AML-193 (cell line): ENCODE measurements at regions not wholly inside any gene's neighbourhood (a gene's known extent, or its start where the extent isn't known, plus 50 kb on each side); places are given as distances from the start of the nearest gene placed in this dataset.
"Not testable (repeated sequence)": the region's sequence is repeated elsewhere in the genome, so short reads cannot be mapped to it uniquely, and the experiment has no call there.

ENCODE experiments used
- DNase-seq, 2 experiments: peaks; one replicate each; lab custom pipeline; 2025; lab: John Stamatoyannopoulos, UW

DNA sequence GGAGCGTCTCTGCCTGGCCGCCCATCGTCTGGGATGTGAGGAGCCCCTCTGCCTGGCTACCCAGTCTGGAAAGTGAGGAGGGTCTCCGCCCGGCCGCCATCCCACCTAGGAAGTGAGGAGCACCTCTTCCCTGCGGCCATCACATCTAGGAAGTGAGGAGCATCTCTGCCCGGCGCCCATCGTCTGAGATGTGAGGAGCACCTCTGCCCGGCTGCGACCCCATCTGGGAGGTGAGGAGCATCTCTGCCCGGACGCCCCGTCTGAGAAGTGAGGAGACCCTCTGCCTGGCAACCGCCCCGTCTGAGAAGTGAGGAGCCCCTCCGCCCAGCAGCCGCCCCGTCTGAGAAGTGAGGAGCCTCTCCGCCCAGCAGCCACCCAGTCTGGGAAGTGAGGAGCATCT is 84.5 kb downstream of the IDS start:
- DNase-seq: not testable (repeated sequence)

DNA sequence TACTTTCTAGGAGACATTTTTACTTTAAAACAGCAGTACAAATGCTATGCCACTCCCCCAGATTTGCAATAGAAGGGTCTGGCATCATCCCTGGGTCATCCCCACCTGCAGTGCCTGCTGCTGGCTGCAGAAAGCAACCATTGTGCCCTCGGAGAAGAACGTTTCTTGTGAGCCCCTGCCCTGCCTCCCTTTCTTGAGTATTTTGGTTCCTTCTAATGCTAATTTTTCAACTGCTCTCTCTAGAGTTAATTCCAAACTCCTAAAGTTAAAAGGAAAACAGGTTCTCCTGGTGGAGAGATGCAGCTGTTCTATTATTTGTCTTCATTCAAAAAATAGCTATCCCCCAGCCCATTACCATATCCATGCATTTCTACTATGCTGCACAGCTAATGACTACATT is 107.1 kb downstream of the IDS start:
- DNase-seq: no peak

DNA sequence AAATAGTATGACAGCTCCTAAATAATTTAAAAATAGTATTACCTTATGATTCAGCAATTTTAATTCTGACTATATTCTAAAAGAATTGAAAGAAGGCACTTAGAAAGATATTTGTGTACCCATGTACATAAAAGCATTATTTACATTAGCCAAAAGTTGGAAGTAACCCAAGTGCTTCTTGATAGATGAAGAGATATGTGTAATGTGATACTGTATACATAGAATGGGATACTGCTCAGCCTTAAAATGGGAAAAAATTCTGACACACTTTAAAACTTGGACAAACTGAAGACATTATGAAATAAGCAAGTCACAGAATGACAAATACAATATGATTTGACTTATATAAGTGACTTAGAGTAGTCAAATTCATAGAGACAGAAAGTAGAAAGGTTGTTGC is 112.2 kb downstream of the IDS start:
- DNase-seq: no peak

DNA sequence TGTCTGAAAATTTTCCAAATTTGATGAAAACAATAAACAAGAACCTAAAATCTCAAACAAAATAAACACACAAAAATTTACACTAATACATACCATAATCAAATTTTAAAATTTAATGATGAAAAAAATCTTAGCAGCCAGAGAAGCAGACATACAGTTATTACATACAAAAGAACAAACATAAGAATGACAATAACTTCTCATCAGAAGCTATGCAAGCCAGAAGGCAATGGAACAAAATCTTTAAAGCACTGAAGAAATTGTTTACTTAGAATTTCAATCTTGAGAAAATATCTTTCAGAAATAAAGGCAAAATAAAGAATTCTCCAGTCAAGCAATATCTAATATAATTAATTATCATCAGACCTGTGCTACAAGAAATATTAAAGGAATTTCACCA is 121.3 kb downstream of the IDS start:
- no peak for DNase-seq

DNA sequence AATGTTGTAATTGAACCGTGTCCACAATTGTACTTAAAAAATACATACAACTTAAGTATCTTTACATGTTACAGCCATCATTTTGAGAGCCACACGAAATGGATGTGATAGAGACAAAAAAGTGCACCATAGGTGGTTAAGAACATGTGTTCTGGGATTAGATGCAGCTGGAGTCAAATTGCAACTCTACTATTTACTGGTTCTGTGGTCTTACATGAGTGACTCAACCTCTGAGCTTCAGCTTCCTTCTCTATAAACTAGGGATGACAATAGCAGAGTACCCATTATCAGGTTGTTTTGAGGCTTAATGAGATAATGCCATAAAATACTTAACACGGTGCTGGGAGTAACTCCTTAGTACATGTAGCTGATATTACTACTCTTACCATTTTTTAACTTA is 130.4 kb downstream of the IDS start:
- no peak for DNase-seq

DNA sequence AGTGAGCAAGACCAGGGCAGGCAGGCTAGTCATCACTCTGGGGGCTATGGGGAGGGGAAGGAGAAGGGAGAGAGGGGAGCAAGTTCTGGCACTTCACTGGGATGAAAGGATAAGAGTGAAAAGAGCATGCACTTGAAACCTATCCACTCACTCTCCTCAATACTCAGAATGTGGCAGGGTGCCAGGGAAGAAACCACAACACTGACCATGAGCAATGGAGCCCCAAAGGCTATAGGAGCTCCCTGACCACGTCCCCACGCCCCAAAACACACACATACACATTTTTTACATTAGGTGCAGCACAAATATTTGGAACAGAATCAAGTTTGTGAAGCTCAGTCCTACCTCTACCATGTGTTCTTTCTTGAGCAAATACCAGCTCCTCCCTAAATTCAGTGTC is 132.2 kb downstream of the IDS start:
- DNase-seq: no peak

DNA sequence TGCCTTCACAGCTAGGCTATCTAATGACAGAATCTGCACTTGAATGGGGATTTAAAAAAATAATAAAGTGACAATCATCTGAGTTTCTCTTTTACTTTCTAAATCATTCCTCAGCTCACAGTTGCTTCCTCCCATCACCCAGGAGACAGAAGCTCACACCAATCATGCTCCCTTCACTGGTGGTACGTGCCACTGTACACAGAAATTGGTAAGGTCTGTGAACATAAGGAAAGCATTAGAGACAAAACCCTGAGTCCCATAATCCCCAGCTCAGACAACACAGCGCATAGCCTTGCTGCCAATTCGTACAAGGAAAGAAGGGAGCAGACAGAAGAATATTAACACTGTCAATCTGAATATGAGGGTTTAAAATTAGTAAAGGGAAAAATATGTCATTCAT is 133.1 kb downstream of the IDS start:
- no peak for DNase-seq

DNA sequence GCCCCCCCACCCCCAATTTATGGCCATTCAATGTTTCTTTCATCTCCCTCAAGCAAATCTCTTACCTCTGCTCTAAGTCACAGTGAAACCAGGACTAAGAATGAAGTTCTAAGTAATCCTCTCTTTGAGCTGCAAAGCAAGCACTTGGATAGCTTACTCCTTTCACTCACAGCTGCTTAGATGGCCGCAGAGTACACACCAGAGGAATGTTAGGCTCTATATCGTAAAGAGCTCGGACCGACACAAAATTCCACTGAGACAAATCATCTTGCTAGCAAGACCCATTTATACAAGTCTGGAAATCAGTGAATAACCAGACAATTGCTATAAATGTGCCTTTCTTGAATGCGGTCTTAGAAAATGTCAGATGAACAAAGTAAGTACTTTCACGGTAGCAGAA is 135.0 kb downstream of the IDS start:
- no peak for DNase-seq

DNA sequence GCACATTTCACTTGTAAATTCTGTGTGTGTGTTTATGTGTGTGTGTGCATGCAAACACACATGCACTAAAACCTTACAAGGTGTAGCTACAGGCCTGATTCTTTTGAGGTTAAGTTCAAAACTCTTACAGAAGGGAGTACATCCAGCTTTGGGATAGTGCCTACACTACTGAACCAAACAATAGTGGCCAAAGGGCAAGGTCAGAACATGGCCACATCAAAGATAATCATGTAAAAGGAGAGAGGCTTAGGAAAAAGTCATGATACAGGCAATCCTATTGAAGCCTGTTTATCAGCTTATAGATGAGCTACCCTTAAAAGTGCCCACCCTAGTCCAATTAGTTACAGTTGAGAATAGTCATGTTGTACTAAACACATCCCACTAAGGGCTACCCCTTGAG is 139.6 kb downstream of the IDS start:
- DNase-seq: no peak

DNA sequence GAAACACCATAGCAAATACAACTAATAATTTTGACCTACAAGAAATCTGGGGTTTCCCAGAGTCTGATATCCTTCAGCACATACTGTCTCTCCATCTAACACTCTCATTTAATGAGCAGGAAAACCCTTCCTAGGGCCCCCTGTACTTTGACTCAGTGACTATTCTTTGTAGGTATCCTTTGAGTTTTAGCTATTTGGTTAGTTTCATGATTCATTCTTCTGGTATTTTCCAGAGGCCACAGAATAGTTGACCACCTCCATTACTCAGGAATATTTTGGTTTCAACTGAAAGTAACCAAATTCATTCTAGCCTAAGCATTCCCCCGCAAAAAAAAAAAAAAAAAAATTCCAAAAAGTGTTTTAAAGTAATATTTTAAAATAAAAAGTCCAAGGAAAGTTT is 140.0 kb downstream of the IDS start:
- no peak for DNase-seq

DNA sequence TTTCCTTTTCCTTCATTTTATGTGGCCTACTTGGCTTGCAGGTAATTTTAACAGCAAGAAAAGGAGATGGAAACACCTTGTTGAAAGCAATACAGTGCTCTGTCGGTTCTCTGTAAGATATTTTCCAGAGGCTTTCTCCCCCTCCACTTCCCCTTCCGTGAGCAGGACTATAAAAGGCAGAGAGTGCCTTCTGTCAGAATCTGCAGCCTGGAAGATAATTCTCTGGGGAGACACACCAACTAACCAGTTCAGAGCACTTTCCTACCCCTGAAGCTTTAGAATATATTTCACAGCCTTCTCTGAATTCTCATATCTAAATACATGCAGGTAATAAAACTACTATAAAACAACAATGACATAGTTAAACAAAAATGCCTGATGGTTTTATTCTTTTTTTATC is 141.1 kb downstream of the IDS start:
- DNase-seq: no peak

DNA sequence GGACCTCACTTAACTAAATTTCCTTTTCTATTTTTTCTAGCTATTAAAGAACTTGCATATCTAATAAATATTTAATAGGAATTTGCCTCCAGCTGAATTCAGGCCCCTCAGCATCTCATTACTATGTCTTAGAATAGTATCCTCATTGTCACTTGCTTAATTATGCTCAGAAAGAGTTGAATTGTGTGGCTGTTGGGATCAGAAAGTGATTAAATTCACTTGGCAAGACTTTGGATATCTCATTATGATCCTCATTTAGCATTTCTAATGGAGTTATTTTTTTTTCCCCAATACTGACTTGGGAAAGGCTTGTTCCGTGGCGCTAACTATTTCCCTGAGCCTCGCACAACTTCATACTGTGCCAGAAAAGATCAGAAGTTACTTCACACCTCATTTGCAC is 158.8 kb downstream of the IDS start:
- DNase-seq: no peak

DNA sequence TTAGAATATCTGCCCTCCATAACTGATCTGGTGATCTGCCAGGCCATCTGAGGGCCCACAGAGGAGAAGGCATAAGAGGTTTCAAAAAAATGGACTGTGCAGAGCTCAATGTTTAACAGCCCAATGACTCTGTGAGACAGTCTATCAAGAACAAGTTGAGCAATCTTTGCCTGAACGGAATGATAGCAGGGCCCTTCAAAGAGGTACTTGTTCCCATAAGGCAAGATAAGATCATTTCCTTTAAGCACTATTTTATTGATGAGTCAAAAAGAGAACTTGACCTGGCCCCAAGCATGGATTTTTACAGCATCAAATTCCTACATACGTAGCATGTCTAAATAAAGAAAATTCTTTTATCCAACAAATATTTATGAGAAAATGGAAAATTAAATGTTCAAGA is 182.8 kb downstream of the IDS start:
- no peak for DNase-seq

DNA sequence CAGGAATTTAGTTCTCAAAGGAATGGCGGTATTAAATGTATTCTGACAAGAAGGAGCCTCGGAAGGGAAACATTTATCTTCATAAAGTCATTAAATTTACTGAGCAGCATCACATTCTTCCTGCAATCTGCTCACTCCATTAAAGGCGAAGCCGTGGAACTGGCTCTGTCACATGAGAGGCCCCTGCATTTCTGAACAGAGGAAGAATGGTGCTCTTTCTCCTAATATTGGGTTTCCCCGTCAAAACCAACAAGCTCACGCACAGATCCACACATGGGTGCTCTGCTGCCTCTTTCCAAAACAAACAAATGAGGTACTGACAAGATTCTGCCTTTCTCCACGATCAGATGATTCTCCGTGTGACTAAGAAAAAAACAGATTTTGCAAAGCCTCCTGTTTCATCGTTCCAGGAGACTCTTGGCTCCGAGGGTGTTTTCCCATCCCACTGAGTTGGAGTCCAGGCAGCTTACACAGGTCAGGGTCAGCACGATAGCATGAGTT is 191.2 kb downstream of the IDS start:
- no peak for DNase-seq

DNA sequence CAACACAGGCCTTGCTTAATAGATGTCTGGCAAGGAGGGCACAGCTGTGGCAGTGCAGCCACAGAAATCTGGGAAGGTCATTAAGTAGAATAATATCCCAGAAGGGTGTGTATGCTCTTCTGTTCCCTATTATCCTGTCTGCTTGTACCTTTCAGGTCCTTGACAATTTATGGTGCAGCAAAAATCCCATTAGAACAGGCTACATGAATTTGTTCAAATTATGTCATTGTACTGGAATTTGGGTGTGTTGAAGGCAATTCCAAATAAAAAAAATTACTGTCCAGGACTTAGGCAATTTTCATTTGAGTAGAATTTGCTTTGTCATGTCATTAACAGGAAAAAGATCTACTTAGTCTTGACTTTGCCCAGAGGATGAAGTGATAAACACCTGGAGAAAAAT is 192.1 kb downstream of the IDS start:
- DNase-seq: no peak

DNA sequence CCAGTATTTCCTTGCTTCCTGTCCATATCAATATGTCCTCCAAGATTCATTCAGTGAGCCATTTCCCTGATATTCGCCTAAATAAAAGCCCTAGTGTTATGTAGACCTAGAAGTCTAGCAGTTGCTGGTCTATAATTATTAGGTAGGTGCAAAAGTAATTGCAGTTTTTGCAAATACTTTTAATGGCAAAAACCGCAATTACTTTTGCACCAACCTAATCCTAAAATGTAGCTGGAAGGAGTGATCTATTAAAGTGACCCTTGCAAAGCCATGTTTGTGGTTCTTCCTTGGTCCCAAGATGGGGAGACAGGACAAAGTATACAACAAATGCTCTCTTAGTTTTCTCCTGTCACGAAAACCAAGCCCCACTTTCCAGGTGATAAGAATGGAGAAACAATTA is 193.0 kb downstream of the IDS start:
- DNase-seq: no peak

DNA sequence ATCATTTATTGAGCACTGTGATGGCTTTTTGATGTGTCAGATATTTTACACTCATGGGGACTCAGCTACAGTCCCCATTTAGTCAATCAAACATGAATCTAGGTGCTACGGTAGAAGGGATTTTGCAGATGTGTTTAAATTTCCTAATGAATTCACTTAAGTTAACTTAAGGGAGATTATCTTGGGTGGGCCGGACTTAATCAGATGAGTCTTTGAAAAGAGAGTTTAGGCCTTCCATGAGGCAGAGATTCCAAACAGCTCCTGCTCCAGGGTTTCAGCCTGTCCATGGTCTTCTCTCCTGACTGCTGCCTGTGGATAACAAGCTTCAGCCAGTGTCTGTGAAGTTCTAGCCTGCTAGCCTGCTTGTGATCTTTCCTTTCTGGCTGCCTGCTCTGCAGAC is 202.4 kb downstream of the IDS start:
- no peak for DNase-seq

DNA sequence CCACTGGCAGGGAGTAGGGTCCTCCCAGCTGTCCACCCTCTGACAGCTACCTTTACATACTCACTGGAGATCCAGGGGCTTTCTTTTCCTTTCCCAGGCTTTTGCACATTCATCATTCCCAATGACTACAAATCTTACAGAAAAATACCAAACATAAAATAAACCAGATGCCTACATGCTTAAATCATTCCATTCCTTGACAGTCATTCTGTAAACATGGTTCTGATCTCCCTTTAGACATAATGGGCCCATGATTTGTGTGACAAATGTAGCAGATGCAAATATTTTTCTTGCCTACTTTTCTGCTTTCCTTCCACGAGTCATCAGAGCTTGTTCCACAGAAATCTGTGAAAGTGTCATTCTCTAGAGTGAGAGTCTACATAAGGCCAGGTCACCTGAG is 207.0 kb downstream of the IDS start:
- no peak for DNase-seq

DNA sequence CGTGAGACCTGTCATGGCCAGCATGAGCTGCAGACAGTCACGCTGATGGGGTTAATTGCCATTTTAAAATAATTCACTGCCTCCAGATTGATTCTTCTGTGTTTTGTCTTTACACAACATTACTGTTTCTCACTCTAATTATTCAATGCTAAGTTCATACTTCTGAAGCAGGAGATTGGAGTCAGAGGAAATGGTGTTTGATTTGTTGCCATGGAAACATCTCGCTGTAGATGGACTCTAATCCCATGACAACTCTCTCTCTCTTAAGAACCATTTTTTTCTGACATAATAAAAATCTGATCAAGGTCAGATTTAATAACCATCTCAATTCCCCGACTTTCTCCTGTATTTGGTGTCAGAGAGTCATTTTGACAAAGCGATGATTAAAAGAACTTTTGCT is 209.0 kb downstream of the IDS start:
- DNase-seq: no peak

DNA sequence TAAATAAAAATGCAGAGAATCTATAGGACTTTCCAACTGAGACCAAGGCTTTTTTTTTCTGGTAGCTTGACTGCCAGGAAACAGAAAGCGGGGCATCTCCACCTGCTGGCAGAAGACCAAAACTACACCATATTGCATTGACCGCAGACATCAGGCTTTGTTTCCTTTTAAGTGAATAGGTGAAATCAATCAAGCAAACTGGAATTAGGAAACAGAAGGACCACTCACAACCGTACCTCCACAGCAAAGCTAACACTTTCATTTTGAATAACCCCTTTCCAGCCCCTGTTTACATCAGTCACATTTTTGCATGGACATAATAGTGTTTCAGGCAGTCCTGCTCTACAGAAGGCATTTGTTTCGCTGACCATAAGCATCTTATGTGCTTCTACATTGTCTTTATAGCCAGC is 218.2 kb downstream of the IDS start:
- DNase-seq: peak; percentile 16 to 21

DNA sequence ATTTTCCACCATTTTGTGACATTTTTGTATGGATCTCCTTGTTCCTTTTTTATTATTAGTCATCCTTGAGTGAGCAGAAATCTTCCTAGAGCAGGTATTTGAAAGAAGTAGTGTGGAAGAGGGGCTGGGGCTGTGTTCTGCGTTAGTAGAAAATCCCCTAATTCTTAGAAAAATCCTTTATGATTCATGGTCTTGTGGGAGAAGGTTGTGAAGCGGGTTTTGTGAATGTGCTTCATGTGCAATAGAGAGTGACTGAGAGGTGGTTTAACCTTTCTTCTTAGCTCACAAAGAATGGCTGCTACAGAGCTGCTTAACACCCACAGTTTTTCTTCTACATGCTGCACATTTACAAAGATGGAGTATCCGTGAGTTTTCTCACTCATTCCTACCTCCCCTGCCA is 220.5 kb downstream of the IDS start:
- no peak for DNase-seq

DNA sequence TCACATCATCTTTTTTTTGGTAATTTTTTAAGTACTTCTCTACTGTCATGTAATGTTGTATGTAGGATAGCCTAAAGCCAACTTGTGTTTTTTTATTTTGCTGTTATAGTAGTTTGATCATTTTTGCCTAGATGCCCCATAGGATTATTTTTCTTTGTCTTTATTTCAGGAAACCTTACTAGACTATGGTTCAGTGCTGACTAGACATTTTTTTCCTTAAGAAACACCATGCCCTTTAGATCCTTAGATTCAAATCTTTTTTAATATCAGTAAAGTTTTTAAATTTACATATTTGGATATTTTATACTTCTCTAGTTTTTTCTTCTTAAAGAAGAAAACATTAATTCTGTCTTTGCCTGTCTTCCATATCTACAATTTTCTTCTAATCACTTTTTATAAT is 221.3 kb downstream of the IDS start:
- DNase-seq: no peak

DNA sequence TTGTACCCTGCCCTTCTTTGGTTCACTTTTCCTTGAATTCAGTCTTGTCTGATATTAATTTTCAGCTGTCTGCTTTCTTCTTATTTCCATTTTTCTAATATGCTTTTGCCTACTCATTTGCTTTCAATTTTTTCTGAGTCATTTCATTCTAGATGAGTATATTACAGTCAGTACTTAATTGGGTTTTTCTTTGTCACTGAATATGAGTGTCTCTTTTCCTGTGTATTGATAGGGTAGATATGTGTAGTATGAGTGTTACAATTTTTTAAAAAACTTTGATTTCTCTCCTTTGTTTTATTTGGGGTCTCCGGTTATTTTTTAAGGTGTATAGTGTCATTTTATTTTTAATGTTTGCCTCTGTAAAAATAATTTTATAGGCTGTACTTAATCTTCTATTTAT is 222.2 kb downstream of the IDS start:
- DNase-seq: no peak

DNA sequence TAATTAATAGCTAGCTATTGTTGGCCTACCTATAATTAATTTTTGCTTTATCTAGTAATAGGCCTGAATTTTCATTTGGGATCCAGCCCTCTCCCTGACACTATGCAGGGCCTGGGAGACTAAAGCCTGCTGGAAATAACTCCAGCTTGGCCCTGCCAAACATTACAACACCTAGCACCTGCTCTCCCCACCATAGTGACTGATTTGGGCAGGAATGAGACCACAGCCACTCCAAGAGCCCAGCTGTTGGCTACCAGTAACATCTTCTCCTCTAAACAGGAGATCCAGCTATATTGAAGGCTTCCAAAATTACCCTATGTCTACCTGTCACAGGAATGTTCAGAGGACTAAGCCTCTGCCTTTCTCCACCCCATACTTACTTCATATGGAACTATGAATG is 225.1 kb downstream of the IDS start:
- no peak for DNase-seq

DNA sequence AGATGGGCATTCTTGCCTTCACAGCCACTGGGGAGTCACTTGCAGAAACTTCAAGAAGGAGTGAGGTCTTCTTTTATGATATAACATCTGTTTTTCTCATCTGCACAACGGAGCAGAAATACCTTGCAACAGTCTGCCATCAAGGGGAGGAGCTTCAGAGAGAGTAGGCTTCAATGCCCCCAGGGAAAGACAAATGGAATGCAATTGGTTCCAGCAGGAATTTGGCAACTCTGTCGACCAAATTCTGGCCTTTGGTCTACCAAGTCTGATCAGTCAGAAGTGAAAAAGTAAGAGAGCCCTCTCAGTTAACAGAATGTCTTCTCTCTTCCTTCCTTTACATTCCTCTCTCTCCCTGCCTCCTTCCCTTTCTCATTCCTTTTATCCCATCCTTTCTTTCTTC is 229.3 kb downstream of the IDS start:
- DNase-seq: no peak
